Stimulated activated CD4-positive, alpha-beta T cell treated with anti-CD3 and anti-CD28 coated beads, Interleukin-4, amount 100 ng/mL, for 1 hour (primary cell): ENCODE measurements at regions not wholly inside any gene's neighbourhood (a gene's known extent, or its start where the extent isn't known, plus 50 kb on each side); places are given as distances from the start of the nearest gene placed in this dataset.
"Not testable (repeated sequence)": the region's sequence is repeated elsewhere in the genome, so short reads cannot be mapped to it uniquely, and the experiment has no call there.

Experiments
- DNase-seq: peaks from one replicate; pipeline ENCODE4 v3.0.0-alpha.2; 2020

GRCh38 chr16:52386694-52387093, 160.2 kb downstream of the TOX3 start:
- DNase-seq = no peak

DNA sequence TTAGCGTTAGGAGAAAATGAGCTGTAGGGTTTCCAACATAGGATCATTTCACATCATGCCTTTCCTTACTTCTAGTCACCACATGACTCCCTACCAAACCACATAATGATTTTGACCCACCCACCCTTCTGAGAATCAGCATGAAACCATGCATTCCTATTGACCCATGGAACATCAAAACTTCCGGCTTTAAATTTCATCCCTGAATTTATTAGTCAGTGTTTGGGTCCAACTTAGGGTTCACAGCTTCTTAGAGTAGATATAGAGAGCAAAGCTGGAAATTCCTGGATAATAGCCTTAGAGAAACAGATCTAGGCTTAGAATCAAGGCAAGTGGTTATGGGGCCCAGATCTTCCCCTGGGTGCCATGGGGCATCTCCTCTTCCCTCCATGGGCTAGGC, 162.6 kb downstream of the TOX3 start:
- DNase-seq = no peak

DNA sequence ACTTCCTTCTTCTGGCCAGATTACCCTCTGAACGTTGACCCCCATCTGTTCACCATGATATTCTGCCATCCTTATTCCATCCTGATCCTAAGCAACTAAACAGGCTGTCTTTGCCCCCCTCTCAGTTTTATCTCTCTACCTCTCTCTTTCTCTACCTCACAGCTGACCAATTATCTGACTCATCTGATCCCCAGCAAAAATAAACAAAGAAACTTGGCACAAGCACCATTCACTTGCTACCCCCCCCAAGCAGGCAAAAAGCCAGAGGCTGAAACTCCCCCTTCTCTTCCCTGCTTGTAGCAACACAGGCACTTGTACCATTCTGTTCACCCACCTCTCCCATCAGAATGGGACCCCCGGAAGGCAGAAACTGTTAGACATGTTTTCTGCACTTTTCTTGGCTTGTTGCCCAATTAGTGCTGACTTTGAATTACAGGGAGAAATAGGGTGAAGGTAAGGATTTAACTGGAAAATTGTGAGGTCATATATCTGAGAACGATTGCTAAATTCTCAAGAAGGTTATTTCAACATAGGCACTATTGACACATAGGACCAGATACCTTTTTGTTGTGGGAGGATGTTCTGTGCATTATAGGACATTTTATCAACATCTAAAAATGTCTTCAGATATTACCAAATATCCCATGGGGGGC, 163.2 kb downstream of the TOX3 start:
- no peak for DNase-seq

DNA sequence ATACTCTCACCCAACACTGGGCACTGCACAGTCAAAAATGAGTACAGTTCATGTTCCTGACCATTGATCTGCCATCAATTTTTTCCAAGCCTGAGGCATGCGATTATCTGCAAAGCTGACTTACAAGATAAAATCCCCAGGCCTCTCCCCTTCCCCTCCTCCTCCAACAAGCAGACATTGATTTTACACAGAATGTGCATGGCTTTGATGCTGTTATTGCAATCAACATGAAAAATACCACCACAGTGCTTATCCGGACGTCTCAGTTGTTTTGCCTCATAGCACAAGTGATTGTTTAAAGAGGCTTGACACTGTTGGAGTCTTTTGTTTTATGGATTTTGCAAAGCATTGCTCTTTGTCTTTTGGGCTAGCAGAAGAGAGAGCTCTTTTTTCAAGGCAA, 163.8 kb downstream of the TOX3 start:
- DNase-seq = no peak

DNA sequence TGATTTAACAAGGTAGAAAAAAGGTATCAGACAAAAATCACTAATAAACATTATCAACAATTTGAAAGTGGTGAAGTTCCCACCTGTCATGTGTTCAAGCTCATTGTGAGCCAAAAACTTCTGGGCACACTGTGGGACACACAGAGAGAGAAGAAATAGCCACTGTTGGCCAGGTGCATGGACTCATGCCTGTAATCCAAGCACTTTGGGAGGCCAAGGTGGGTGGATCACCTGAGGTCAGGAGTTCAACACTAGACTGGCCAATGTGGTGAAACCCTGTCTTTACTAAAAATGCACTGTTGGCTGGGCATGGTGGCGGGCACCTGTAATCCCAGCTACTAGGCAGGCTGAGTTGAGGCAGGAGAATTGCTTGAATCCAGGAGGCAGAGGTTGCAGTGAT, 167.4 kb downstream of the TOX3 start:
- DNase-seq = no peak

GRCh38 chr16:52376676-52377280, 170.2 kb downstream of the TOX3 start:
- DNase-seq = no peak

DNA sequence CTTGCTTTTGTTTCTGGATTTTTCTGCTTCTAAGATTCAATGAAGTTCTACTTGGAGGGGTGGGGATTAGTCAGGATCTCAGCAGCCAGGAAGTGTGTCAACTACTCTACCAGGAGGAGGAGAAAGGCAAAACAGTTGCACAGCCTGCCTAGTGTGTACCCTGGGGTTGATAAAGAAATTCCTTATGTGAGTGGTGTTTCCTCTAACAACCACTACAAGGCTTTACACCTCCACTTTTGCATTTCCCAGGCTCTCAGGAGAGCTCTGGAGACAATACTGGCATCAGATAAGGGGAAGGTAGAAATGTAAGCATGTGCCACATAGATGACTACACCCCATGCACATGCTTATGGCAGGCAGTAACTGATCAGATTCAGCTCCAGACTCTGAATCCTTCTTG, 174.6 kb downstream of the TOX3 start:
- no peak for DNase-seq

DNA sequence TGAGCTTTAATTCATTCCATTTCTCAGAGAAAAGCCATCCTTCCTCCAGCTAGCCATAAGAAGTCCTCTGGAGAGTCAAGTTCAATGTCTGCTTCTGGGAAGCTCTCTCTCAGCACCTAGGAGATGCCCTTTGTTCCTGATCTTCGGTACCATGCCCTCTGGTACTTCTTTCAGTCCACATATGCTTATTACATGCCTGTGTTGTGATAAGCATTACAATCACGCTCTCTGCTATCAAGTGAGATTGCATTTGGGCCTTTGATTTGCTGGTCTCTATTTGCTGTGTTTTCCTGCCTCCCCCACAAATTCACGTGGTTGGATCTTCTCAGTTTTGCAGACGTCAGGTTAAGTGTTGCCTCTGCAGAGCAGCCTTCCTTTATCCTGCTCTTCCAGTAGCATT, 178.1 kb downstream of the TOX3 start:
- DNase-seq = no peak

- no peak for DNase-seq
Observed at GRCh38 chr16:52367821-52368220, 179.1 kb downstream of the TOX3 start.

DNA sequence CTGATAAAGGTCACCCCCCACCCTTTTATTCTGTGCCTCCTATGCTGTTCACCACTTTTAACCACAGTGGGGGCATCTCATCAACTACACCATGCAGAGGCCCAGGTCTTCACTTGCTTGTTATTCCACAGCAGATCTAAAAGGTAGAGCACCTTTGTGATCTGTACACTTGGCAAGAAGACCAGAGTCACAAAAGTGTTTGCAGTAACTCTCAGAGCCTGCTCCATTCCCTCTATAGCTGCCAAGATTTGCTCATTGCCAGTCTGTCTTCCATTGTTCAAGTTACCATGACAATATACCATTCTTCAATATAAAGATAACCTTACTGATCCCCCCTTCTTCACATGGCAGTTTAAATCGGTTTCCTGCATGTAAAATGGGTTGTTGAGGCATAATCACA, 180.0 kb downstream of the TOX3 start:
- DNase-seq = no peak

DNA sequence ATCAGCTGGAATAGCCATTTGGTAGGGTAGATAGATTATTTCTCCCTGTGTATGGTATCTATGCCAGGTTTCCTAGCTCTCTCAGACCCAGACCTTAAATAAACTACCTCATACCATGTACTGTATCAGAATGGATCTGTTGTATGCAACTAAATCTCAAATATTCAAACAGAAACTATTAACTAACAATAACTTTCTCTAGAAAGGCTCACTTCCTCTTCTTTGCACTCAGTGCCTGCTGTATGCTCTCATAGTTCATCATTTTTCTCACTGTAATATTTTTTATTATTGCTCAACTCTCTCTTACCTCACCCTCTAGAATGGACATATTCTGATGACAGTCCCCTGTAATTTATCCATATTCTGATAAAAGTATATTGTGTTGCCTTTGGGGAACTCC, 182.4 kb downstream of the TOX3 start:
- no peak for DNase-seq

- DNase-seq = no peak
Observed at GRCh38 chr16:52363082-52363481, 183.9 kb downstream of the TOX3 start.

- no peak for DNase-seq
Observed at GRCh38 chr16:52357711-52358110, 189.2 kb downstream of the TOX3 start.

DNA sequence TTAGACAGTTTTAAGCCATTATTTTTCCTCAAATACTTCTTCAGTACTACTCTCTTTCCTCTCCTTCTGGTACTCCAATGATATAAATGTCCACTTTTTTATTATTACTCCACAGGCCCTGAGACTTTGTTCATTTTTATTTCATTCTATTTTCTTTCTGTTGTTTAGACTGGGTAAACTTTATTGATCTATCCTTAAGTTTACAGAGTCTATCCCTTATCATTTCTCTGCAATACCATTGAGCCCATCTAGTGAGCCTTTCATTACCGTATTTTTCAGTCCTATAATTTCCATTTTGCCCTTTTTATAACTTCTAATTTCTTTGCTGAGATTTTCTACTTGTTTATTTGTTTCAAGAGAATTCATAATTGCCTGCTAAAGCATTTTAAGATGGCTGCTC, 193.7 kb downstream of the TOX3 start:
- DNase-seq = no peak

- DNase-seq = no peak
Observed at GRCh38 chr16:52351451-52351850, 195.5 kb downstream of the TOX3 start.

GRCh38 chr16:52350031-52350642, 196.8 kb downstream of the TOX3 start:
- no peak for DNase-seq

DNA sequence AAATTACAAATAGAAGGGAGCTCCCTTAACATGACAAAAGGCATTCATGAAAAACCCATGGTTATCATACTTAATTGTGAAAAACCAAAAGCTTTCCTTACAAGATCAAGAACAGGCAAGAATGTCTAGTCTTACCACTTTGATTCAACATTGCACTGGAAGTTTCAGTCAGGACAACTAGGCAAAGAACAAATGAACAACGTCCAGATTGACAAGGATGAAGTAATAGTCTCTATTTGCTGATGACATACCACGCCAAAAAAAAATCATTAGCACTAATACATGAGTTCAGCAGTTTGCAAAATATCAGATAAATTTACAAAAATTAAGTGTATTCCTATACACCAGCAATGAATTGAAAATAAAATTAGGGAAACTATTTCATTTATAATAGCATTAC, 200.2 kb downstream of the TOX3 start:
- DNase-seq = no peak

DNA sequence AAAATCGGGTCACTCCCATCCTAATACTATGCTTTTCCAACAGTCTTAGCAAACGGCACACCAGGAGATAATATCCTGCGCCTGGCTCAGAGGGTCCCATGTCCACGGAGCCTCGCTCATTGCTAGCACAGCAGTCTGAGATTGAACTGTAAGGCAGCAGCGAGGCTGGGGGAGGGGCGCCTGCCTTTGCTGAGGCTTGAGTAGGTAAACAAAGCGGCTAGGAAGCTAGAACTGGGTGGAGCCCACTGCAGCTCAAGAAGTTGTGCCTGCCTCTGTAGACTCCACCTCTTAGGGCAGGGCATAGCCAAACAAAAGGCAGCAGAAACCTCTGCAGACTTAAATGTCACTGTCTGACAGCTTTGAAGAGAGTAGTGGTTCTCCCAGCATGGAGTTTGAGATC, 213.3 kb downstream of the TOX3 start:
- DNase-seq = not testable (repeated sequence)

- DNase-seq = no peak
Observed at GRCh38 chr16:52320930-52321439, 226.0 kb downstream of the TOX3 start.

- DNase-seq = no peak
Observed at GRCh38 chr16:52318302-52319009, 228.5 kb downstream of the TOX3 start.

GRCh38 chr16:52316241-52316640, 230.7 kb downstream of the TOX3 start:
- no peak for DNase-seq

- DNase-seq = no peak
Observed at GRCh38 chr16:52312716-52313115, 234.2 kb downstream of the TOX3 start.

DNA sequence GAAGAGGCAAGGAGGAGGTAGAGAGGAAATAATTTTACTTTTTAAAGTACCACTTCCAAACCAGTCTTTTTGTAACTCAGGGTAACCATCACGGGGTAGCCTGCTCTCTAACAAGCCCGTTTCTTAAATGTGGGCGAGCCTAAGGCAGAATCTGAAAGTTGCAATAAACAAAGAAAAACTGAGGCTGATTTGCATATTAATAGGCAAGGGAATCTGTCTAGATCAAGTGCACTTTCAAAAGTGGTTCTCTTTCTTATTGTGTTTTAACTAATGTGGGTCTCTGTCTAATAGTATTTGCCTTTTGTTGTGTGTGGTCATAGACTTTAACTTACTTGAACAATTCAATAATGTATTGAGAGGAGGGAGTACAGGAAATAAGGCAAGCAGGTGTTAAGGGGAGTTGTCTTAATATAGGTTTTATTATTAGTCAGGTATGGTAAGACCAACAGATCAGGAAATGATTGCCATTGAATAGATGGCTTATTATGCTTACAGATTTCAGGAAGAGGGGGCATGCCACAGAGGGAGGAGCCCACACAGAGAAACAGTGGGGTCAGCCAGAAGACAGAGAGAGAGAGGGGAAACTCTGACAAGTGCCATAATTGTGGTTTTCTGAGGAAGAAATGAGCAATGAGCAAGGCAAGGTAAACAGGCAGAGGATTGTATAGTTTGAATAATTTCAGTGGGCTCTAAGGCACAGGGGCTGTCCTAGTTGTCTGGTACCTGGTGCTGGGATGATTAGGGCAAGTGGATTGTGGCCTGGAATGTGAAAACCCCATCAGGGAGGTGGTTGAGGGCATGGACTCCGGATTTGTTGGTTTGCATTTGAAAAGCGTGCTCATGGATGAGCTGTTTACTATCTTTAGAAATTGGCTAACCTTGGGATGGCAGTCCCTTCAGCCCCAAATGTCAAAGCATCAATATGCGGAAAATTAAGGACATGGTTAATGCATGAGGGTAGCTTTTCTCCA, 237.2 kb downstream of the TOX3 start:
- no peak for DNase-seq
